ENCODE measurements at regions not wholly inside any gene's neighbourhood (a gene's known extent, or its start where the extent isn't known, plus 50 kb on each side); places are given as distances from the start of the nearest gene placed in this dataset.

- no peaks in the 10 kb centered on the region for H3K4me1 ChIP-seq
- Mint-ChIP-seq H3K27me3 (ENCODE audit: insufficient read depth, unreplicated experiment) (no peaks in the 10 kb centered on the region), H3K36me3 (ENCODE audit: insufficient read depth, unreplicated experiment) (no peaks in the 10 kb centered on the region), H3K4me1 (ENCODE audit: low read depth, unreplicated experiment) (no peaks in the 10 kb centered on the region), H3K27ac (ENCODE audit: unreplicated experiment) (no peak overlapping the region), H3K9me3 (ENCODE audit: unreplicated experiment) (no peaks in the 10 kb centered on the region), H3K4me3 (ENCODE audit: unreplicated experiment) (peak overlapping the region; percentile 67)
- BruUV-seq (replicated peaks), result no TSS peak
- TF ChIP-seq, protein P1, sequence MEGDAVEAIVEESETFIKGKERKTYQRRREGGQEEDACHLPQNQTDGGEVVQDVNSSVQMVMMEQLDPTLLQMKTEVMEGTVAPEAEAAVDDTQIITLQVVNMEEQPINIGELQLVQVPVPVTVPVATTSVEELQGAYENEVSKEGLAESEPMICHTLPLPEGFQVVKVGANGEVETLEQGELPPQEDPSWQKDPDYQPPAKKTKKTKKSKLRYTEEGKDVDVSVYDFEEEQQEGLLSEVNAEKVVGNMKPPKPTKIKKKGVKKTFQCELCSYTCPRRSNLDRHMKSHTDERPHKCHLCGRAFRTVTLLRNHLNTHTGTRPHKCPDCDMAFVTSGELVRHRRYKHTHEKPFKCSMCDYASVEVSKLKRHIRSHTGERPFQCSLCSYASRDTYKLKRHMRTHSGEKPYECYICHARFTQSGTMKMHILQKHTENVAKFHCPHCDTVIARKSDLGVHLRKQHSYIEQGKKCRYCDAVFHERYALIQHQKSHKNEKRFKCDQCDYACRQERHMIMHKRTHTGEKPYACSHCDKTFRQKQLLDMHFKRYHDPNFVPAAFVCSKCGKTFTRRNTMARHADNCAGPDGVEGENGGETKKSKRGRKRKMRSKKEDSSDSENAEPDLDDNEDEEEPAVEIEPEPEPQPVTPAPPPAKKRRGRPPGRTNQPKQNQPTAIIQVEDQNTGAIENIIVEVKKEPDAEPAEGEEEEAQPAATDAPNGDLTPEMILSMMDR (IDR thresholded peaks at IDR 0.05; ENCODE audit: insufficient read depth in 1 of 2, low read depth in 1 of 2, low read length in 1 of 2, severe bottlenecking in 1 of 2, unreplicated experiment in 1 of 2), result peak; percentile 23 to 42
- POLR2A ChIA-PET, result interaction anchor here (1.0 kb wide), 1 partner anchor 196 kb away, joined by 5 read pairs; no protein-coding TSS in a partner anchor
- no peaks in the 10 kb centered on the region for H3K36me3 ChIP-seq (ENCODE audit: control insufficient read depth, insufficient read depth, low read length)
- H3K9me3 ChIP-seq, result no peaks in the 10 kb centered on the region
- intact Hi-C loops (cut with micrococcal nuclease; ENCODE audit: unreplicated experiment), result loop anchor here (2.0 to 5.0 kb wide), 3 partner anchors 19 to 193 kb away; no protein-coding TSS in a partner anchor
- CTCF ChIA-PET, result interaction anchor here (0.7 to 1.2 kb wide), 6 partner anchors 8 to 199 kb away, joined by 3 to 7 read pairs (median 4); no protein-coding TSS in a partner anchor
- H3K27me3 ChIP-seq (replicated peaks; ENCODE audit: control insufficient read depth, insufficient read depth, low read length), result no peaks in the 10 kb centered on the region
- H3K4me3 ChIP-seq (ENCODE audit: low read depth, low read length), result no peak overlapping the region
- peak in 1 of 2 experiments; percentile 46 for DNase-seq
These were observed 144.0 kb downstream of the GLI2 start for GRCh38 chr2:120879431-120880295.

DNA sequence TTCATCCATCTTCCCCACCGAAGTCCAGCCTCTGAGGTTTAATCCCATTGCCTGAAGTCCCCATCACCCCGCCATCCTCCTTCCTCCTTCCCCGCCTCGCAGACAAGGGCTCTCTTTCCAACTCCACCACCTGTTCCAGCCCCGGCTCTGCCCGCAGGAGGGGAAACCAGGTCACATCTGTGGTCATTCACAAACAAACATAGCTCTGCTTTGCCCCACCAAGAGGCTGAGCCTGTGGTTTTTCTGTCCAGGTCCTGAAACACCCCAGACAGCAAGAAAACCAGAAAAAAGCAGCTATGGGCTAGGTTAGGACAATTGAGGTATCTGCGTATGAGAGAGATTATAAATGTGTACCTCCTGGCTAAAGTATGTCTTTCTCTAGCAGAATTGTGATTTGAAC, 144.7 kb downstream of the GLI2 start:
- CTCF ChIA-PET, result interaction anchor here (1.1 to 1.2 kb wide), 2 partner anchors 12 to 191 kb away, joined by 3 to 7 read pairs; no protein-coding TSS in a partner anchor
- POLR2A ChIA-PET, result no interaction called here
- Mint-ChIP-seq H3K9me3 (ENCODE audit: unreplicated experiment) (no peaks in the 10 kb centered on the region), H3K4me3 (ENCODE audit: unreplicated experiment) (peak overlapping the region; percentile 67), H3K4me1 (ENCODE audit: low read depth, unreplicated experiment) (no peaks in the 10 kb centered on the region), H3K27me3 (ENCODE audit: insufficient read depth, unreplicated experiment) (no peaks in the 10 kb centered on the region), H3K27ac (ENCODE audit: unreplicated experiment) (no peak overlapping the region), H3K36me3 (ENCODE audit: insufficient read depth, unreplicated experiment) (no peaks in the 10 kb centered on the region)
- no TSS peak for BruUV-seq (replicated peaks)
- Histone ChIP-seq H3K9me3 (no peaks in the 10 kb centered on the region), H3K4me3 (ENCODE audit: low read depth, low read length) (no peak overlapping the region), H3K27me3 (replicated peaks; ENCODE audit: control insufficient read depth, insufficient read depth, low read length) (no peaks in the 10 kb centered on the region), H3K36me3 (ENCODE audit: control insufficient read depth, insufficient read depth, low read length) (no peaks in the 10 kb centered on the region), H3K4me1 (no peaks in the 10 kb centered on the region)
- no peak for DNase-seq
- TF ChIP-seq, protein P1 (IDR thresholded peaks at IDR 0.05; ENCODE audit: insufficient read depth in 1 of 2, low read depth in 1 of 2, low read length in 1 of 2, severe bottlenecking in 1 of 2, unreplicated experiment in 1 of 2), result no peak
- intact Hi-C loops (cut with micrococcal nuclease; ENCODE audit: unreplicated experiment), result loop anchor here (2.0 to 5.0 kb wide), 2 partner anchors 20 to 57 kb away; no protein-coding TSS in a partner anchor

GRCh38 chr2:120881981-120882788, 146.5 kb downstream of the GLI2 start:
- Mint-ChIP-seq H3K9me3 (ENCODE audit: unreplicated experiment) (no peaks in the 10 kb centered on the region), H3K4me3 (ENCODE audit: unreplicated experiment) (no peak overlapping the region), H3K4me1 (ENCODE audit: low read depth, unreplicated experiment) (no peaks in the 10 kb centered on the region), H3K27ac (ENCODE audit: unreplicated experiment) (no peak overlapping the region), H3K36me3 (ENCODE audit: insufficient read depth, unreplicated experiment) (no peaks in the 10 kb centered on the region), H3K27me3 (ENCODE audit: insufficient read depth, unreplicated experiment) (no peaks in the 10 kb centered on the region)
- no peak overlapping the region for H3K4me3 ChIP-seq (ENCODE audit: low read depth, low read length)
- H3K4me1 ChIP-seq, result no peaks in the 10 kb centered on the region
- DNase-seq, result no peak
- H3K27me3 ChIP-seq (replicated peaks; ENCODE audit: control insufficient read depth, insufficient read depth, low read length), result no peaks in the 10 kb centered on the region
- POLR2A ChIA-PET, result no interaction called here
- no peaks in the 10 kb centered on the region for H3K36me3 ChIP-seq (ENCODE audit: control insufficient read depth, insufficient read depth, low read length)
- CTCF ChIA-PET, result no interaction called here
- BruUV-seq (replicated peaks), result no TSS peak
- H3K9me3 ChIP-seq, result no peaks in the 10 kb centered on the region
- TF ChIP-seq, protein P1 (IDR thresholded peaks at IDR 0.05; ENCODE audit: insufficient read depth in 1 of 2, low read depth in 1 of 2, low read length in 1 of 2, severe bottlenecking in 1 of 2, unreplicated experiment in 1 of 2), result no peak
- intact Hi-C loops (cut with micrococcal nuclease; ENCODE audit: unreplicated experiment), result loop anchor here (2.0 to 5.0 kb wide), 2 partner anchors 21 to 55 kb away; no protein-coding TSS in a partner anchor

All from Caco-2 (cell line).